GM12892 (cell line): ENCODE measurements at regions not wholly inside any gene's neighbourhood (a gene's known extent, or its start where the extent isn't known, plus 50 kb on each side); places are given as distances from the start of the nearest gene placed in this dataset.
A peak's percentile ranks its signal among the peaks of the same experiment; 100 is the strongest.

Source experiments
- DNase-seq: peaks from one replicate; pipeline ENCODE4 v3.0.0; 2011; ENCODE audit not compliant: insufficient read length
- FAIRE-seq: peaks from 2 replicates; lab custom pipeline; 2011; peaks lifted over from hg19 to GRCh38; lab: Jason Lieb, UNC
- POLR2A ChIP-seq: IDR thresholded peaks from 2 replicates; pipeline ENCODE4 v1.6.1; 2011; ENCODE audit warnings: low read depth, low read length, control low read depth
- POLR2AphosphoS5 ChIP-seq: IDR thresholded peaks from 2 replicates; pipeline ENCODE4 v1.6.1; 2011; ENCODE audit warnings: low read depth, low read length, control low read depth
- TAF1 ChIP-seq: IDR thresholded peaks from 2 replicates; pipeline ENCODE4 v1.6.1; 2011; ENCODE audit warnings: low read depth, mild to moderate bottlenecking, control low read depth, low read length, borderline replicate concordance

- FAIRE-seq (no peak), DNase-seq (no peak)
- no peak for TF ChIP-seq TAF1
- no peak for TF ChIP-seq POLR2AphosphoS5
- TF ChIP-seq POLR2A: no peak
These were observed 50.8 kb upstream of the GADL1 start for GRCh38 chr3:30945291-30945690.

GRCh38 chr3:30948426-30948825 lies 54.0 kb upstream of the GADL1 start:
- DNase-seq (no peak), FAIRE-seq (no peak)
- no peak for TF ChIP-seq POLR2A

DNA sequence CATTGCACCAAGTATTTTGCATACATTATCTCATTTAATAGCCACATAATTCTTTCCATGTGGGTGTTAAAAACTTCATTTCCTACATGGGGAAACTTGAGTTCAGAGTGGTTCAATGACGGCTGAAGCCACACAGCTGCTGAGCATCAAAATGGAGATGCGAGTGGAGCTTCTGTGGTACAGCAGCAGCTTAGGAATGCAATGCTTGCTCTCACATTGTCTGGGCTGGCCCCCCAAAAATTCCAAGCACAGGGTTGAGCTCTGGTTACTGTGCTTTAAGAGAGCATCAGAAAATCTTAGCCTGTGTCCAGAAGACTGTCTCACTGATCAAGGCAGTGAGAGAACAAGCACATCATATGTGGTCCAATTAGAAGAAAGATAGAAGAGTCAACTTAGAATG lies 57.4 kb upstream of the GADL1 start:
- TF ChIP-seq POLR2A (no peak), POLR2AphosphoS5 (no peak), TAF1 (no peak)
- FAIRE-seq (no peak), DNase-seq (no peak)

- DNase-seq (no peak), FAIRE-seq (no peak)
- TF ChIP-seq POLR2A (no peak), TAF1 (no peak), POLR2AphosphoS5 (no peak)
These were observed 58.3 kb upstream of the GADL1 start for GRCh38 chr3:30952786-30953185.

GRCh38 chr3:30954426-30954825 lies 60.0 kb upstream of the GADL1 start:
- DNase-seq (no peak), FAIRE-seq (no peak)
- no peak for TF ChIP-seq POLR2AphosphoS5
- no peak for TF ChIP-seq TAF1
- no peak for TF ChIP-seq POLR2A

DNA sequence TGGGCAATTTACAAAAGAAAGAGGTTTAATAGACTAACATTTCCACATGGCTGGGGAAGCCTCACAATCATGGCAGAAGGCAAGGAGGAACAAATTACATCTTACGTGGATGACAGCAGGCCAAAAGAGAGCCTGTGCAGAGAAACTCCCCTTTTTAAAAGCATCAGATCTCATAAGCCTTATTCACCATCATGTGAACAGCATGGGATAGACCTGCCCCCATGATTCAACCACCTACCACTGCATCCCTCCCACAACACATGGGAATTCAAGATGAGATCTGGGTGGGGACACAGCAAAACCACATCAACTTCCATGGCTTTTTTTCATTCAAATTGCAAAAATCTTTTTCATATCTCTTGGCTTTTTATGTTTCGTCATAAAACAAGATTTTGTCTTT lies 67.6 kb upstream of the GADL1 start:
- no peak for FAIRE-seq
- DNase-seq: no peak
- TF ChIP-seq TAF1 (no peak), POLR2A (no peak)

DNA sequence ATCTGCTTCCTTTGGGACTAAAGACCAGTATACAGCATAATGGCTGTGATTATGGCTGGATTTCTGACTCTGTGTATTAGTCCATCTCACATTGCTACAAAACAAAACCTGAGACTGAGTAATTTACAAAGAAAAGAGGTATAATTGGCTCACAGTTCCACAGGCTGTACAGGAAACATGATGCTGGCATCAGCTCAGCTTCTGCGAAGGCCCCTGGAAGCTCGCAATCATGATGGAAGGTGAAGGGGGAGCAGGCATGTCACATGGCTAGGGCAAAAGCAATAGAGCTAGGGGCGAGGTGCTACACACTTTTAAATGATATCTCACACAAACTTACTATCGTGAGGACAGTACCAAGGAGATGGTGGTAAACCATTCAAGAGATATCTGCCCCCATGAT lies 68.0 kb upstream of the GADL1 start:
- no peak for TF ChIP-seq TAF1
- no peak for TF ChIP-seq POLR2AphosphoS5
- TF ChIP-seq POLR2A: no peak
- DNase-seq (no peak), FAIRE-seq (peak; percentile 5)

GRCh38 chr3:30963223-30963722 lies 68.8 kb upstream of the GADL1 start:
- FAIRE-seq (no peak), DNase-seq (no peak)
- TF ChIP-seq TAF1: no peak
- no peak for TF ChIP-seq POLR2A
- no peak for TF ChIP-seq POLR2AphosphoS5

GRCh38 chr3:30964612-30965011 lies 70.2 kb upstream of the GADL1 start:
- TF ChIP-seq POLR2AphosphoS5 (no peak), POLR2A (no peak), TAF1 (no peak)
- FAIRE-seq (no peak), DNase-seq (no peak)

DNA sequence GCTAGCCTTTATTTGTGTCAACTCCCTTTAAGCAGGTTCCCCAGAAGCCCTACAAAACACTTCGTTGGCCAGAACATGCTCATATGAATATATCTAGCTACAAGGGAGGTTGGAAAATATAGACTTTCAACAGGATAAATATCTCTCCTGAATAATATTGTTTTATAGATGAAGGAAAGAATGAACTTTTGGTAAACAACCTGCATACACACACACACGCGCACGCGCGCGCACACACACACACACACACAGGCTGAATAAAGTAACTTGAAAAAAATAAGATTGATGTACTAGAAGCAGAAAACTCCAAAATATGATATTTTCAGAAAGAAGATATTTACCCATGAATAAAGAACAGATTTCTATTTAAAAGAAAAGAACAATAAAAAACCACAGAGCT lies 72.4 kb upstream of the GADL1 start:
- TF ChIP-seq POLR2AphosphoS5 (no peak), POLR2A (no peak), TAF1 (no peak)
- FAIRE-seq (no peak), DNase-seq (no peak)

- FAIRE-seq: no peak
- DNase-seq: no peak
- TF ChIP-seq TAF1 (no peak), POLR2A (no peak), POLR2AphosphoS5 (no peak)
These were observed 75.7 kb upstream of the GADL1 start for GRCh38 chr3:30970183-30970582.

- DNase-seq (no peak), FAIRE-seq (no peak)
- TF ChIP-seq TAF1 (no peak), POLR2A (no peak), POLR2AphosphoS5 (no peak)
These were observed 78.0 kb upstream of the GADL1 start for GRCh38 chr3:30972449-30972848.

GRCh38 chr3:30974071-30974470 lies 79.6 kb upstream of the GADL1 start:
- no peak for FAIRE-seq
- no peak for TF ChIP-seq TAF1
- TF ChIP-seq POLR2AphosphoS5: no peak
- TF ChIP-seq POLR2A: no peak
- DNase-seq: no peak
